Ectodermal cell (in vitro differentiated cells): ENCODE measurements at regions not wholly inside any gene's neighbourhood (a gene's known extent, or its start where the extent isn't known, plus 50 kb on each side); places are given as distances from the start of the nearest gene placed in this dataset.
A peak's percentile ranks its signal among the peaks of the same experiment; 100 is the strongest.

Source experiments
- H3K27ac ChIP-seq: 2 replicates; pipeline ENCODE4 v1.7.0; 2013; ENCODE audit warnings: mild to moderate bottlenecking, low read depth, low read length; ENCODE audit not compliant: insufficient read depth, poor library complexity, severe bottlenecking
- H3K27me3 ChIP-seq: 2 replicates; pipeline ENCODE4 v1.7.0; 2013; ENCODE audit warnings: mild to moderate bottlenecking, low read length; ENCODE audit not compliant: insufficient read depth, control insufficient read depth, poor library complexity, severe bottlenecking
- H3K36me3 ChIP-seq: one replicate; pipeline ENCODE4 v1.7.0; 2013; ENCODE audit warnings: low read length; ENCODE audit not compliant: control insufficient read depth, insufficient read depth
- H3K4me1 ChIP-seq: one replicate; pipeline ENCODE4 v1.7.0; 2013; ENCODE audit warnings: low read length; ENCODE audit not compliant: control insufficient read depth, insufficient read depth
- H3K4me3 ChIP-seq: 2 replicates; pipeline ENCODE4 v1.7.0; 2013; ENCODE audit warnings: low read depth, low read length, control low read depth; ENCODE audit not compliant: insufficient read depth
- H3K9me3 ChIP-seq: 2 replicates; pipeline ENCODE4 v1.7.0; 2013; ENCODE audit warnings: mild to moderate bottlenecking, low read length, moderate library complexity; ENCODE audit not compliant: control insufficient read depth
- WGBS, 2 experiments: methylation state at CpG; one replicate each; pipeline ENCODE4 v1.1.7; 2013; ENCODE audit warnings: missing lambda C conversion rate in 2 of 2; 5-methylcytosine and 5-hydroxymethylcytosine counted together

DNA sequence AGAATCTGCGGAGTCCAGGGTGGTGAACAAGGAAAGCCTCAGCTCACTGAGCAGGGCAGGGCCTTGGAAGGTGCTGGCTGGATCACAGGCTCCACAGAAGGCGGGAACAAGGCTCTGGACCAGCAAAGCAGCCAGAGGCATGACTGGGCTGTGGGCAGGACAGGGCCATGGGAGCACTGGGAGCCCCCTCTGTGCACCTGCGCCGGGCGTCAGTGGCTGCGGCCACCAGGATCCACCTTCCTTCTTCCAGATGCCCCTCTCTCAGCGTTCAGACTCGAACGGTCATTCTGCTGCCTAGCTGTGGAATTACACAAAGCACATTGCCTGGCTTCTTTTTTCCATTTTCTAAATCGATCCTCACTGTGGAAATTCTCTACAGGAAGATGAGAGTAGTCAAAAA lies 621.2 kb downstream of the GALR1 start:
- no peaks in the 10 kb centered on the region for H3K36me3 ChIP-seq
- no peaks in the 10 kb centered on the region for H3K9me3 ChIP-seq
- no peak overlapping the region for H3K4me3 ChIP-seq
- no peaks in the 10 kb centered on the region for H3K4me1 ChIP-seq
- H3K27me3 ChIP-seq = no peaks in the 10 kb centered on the region
- WGBS, 2 experiments = 95 to 96% methylated on average over 10 of the region's 10 CpGs
- no peak overlapping the region for H3K27ac ChIP-seq

DNA sequence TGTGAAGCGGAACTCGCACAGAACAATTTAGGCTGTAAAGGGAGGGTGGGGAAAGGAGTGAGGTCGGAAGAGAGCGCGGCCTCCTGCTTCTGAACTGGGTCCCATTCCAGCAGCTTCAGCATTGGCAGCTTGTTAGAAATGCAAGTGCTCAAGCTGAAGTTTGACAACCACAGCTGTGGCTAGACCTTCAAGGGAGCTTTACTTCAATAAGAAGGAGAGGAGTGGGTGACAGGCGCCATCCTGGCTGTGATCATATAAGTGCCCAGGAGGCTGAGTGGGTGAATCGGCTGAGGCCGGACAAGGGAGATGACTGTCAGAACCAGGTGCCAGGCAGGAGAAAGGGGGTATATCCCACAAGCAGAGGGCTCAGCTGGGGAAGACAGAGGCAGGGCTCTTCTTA lies 622.5 kb downstream of the GALR1 start:
- Histone ChIP-seq H3K36me3 (no peaks in the 10 kb centered on the region), H3K27me3 (no peaks in the 10 kb centered on the region), H3K27ac (no peak overlapping the region), H3K4me3 (no peak overlapping the region), H3K9me3 (no peaks in the 10 kb centered on the region), H3K4me1 (no peaks in the 10 kb centered on the region)
- WGBS, 2 experiments = 96% methylated on average over 8 of the region's 8 CpGs

DNA sequence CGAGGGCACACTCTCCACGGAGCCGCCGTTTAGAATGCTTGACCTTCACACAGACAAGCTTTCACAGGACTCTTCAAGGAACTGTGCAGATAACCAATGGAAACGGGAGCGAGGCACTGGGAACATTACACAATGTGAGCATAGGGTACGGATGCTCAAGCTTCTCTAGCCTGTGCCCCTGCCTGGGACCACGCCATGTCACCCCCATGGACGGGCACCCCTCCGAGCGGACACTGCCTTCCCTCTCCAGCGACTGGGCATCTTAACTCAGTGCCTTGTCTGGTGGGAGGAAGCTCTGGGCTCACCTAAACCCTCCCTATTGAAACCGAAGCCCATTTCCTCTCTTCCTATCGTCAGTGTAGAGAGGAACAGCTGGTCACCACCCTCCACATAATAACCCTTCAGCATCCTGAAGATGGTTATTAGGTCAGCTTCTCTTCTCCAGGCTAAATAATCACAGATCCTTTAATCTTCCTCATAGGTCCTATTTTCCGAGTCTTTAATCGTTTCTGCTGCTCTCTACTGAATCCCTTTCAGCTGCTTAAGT lies 626.7 kb downstream of the GALR1 start:
- no peaks in the 10 kb centered on the region for H3K9me3 ChIP-seq
- H3K4me1 ChIP-seq = no peaks in the 10 kb centered on the region
- H3K36me3 ChIP-seq = no peaks in the 10 kb centered on the region
- no peak overlapping the region for H3K4me3 ChIP-seq
- no peaks in the 10 kb centered on the region for H3K27me3 ChIP-seq
- 93 to 95% methylated on average over 16 of the region's 16 CpGs for WGBS, 2 experiments
- no peak overlapping the region for H3K27ac ChIP-seq

DNA sequence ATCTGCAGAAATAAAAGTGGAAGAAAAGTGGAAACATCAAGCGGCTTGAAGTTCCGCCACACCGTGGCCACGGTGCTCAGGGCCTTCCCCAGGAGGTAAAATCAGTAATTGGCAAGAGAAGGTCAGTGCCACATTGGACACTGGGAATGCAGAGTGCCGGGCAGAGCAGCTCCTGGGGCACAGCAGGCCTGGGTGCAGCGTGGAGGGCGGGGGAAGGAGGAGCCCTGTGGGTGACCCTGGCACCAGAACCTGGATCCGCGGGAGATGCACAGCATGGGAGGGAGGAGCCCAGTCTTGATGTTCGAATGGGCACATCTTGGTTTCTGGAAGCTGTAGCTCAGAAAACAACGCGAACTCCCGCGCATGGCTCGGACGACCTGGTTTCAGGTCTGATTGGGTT lies 630.2 kb downstream of the GALR1 start:
- H3K4me3 ChIP-seq = no peak overlapping the region
- H3K9me3 ChIP-seq = no peaks in the 10 kb centered on the region
- H3K27ac ChIP-seq = no peak overlapping the region
- H3K36me3 ChIP-seq = no peaks in the 10 kb centered on the region
- H3K27me3 ChIP-seq = no peaks in the 10 kb centered on the region
- H3K4me1 ChIP-seq = no peaks in the 10 kb centered on the region
- 89 to 90% methylated on average over 16 of the region's 16 CpGs for WGBS, 2 experiments

DNA sequence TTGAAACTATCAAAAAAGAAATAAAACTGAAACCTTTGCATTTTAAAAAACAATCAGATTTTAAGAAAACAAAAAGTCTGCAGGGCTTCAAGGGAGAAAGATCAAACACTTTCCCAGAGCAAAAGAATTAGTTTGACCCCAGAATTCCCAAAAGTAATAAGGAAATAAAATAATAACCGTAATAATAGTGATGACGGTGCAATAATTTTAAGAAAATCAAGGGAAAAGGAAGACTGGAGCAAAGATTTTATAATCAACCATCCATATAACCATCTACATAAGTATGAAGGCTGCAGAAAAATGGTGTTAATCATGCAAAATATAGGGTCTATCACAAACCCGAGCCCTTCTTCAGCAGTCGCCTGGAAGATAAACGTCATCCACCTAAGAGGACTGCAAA lies 634.8 kb downstream of the GALR1 start:
- Histone ChIP-seq H3K4me1 (no peaks in the 10 kb centered on the region), H3K27me3 (no peaks in the 10 kb centered on the region), H3K9me3 (no peaks in the 10 kb centered on the region), H3K4me3 (no peak overlapping the region), H3K36me3 (no peaks in the 10 kb centered on the region), H3K27ac (no peak overlapping the region)
- 73 to 95% methylated on average over 3 of the region's 5 CpGs for WGBS, 2 experiments

DNA sequence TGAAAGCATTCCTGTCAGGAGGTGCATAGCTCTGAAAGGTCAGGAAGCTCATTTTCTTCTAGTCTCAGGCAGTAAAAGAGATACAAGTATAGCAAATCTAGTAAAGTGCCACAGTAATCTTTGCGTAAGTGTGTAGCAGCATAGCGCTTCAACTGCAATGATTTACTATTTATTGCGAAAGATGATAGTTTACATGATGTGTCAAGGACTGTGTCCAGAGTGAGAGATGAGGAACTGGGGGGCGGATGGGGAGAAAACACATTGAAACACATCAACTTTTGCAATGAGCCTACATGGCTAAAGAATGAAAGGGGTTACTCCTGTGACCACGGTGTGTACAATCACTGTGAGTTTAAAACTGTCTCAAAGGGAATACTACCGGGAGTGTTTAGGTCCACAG lies 644.4 kb downstream of the GALR1 start:
- 93 to 97% methylated on average over 6 of the region's 6 CpGs for whole genome bisulfite sequencing, 2 experiments
- no peak overlapping the region for H3K27ac ChIP-seq

DNA sequence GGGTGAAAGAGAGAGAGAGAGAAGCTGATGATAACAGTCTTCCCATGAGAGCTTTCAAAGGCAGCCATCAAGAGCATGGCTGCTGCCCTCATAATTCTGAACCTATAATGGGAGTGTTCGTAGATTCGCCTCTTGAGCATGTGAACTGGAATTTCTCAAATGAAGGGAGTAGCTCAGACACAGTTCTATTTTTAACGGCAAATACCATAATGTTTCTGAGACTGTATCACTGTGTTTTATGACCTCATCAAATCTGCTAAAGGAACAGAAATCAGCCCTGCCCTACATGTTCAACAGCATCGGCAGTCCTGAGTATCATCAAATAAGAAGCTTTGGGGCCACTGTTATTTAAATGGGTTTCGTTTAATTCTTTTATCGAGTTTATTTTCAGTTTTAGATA lies 645.6 kb downstream of the GALR1 start:
- H3K4me1 ChIP-seq = no peaks in the 10 kb centered on the region
- H3K9me3 ChIP-seq = no peaks in the 10 kb centered on the region
- WGBS, 2 experiments = 95 to 97% methylated on average over 6 of the region's 6 CpGs
- no peaks in the 10 kb centered on the region for H3K27me3 ChIP-seq
- no peak overlapping the region for H3K27ac ChIP-seq
- H3K36me3 ChIP-seq = no peaks in the 10 kb centered on the region
- no peak overlapping the region for H3K4me3 ChIP-seq

More for the DNA sequence above, 644.4 kb downstream of the GALR1 start:
- Histone ChIP-seq H3K4me1 (no peaks in the 10 kb centered on the region), H3K9me3 (no peaks in the 10 kb centered on the region), H3K36me3 (no peaks in the 10 kb centered on the region), H3K27me3 (no peaks in the 10 kb centered on the region), H3K4me3 (no peak overlapping the region)

DNA sequence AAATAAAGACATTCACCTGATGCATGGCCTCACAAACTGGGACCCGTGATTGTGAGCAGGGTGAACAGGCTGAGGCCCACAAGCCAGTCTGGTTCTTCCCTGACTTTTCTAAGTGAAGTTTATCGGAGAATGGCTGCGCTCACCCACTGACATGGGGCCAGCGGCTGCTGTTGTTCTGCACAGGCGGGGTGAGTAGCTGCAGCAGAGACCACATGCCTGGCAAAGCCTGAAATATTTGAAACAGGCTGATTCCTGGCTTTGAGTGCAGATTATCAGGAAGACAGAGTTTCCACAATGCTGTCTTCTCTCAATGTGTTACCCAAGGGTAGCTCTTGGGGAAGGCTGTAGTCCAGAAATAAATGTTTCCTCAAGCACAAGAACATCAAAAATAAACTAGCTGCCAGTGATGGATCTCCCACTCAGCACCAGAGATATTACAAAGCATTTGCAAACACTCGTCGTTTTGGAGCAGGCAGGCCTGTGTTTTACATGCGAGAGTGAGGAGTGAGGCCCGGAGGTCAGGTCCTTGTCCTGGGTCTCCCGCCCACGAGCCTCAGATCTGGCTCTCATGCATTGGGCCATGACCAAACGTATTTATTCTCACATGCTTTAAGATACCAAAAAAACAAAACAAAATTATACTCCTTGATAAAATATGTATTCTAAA lies 647.1 kb downstream of the GALR1 start:
- H3K27ac ChIP-seq = no peak overlapping the region
- no peak overlapping the region for H3K4me3 ChIP-seq
- WGBS, 2 experiments = 79 to 80% methylated on average over 11 to 12 of the region's 12 CpGs
- no peaks in the 10 kb centered on the region for H3K27me3 ChIP-seq
- H3K36me3 ChIP-seq = no peaks in the 10 kb centered on the region
- H3K9me3 ChIP-seq = no peaks in the 10 kb centered on the region
- H3K4me1 ChIP-seq = no peaks in the 10 kb centered on the region

DNA sequence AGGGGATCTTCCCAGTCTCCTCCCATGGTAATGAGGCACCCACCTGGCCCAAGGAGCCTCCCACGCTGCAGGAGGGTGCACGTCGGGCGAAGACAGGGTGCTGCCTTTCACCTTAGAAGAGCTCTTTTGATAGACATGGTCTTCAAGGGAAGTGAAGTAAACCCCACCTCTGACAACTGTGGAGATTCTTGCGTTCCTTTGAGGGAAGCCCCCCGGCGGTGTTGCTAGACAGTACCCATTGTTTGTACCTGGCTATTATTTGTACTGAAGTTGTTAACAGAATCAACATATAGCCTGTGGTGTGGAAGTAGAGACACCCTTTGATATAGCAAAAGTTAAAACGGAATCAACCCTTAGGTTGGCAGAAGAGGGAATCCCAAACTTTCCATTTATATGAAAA lies 648.0 kb downstream of the GALR1 start:
- Histone ChIP-seq H3K27ac (no peak overlapping the region), H3K36me3 (no peaks in the 10 kb centered on the region), H3K4me1 (no peaks in the 10 kb centered on the region), H3K9me3 (no peaks in the 10 kb centered on the region), H3K27me3 (no peaks in the 10 kb centered on the region), H3K4me3 (no peak overlapping the region)
- 63 to 65% methylated on average over 8 of the region's 8 CpGs for WGBS, 2 experiments

DNA sequence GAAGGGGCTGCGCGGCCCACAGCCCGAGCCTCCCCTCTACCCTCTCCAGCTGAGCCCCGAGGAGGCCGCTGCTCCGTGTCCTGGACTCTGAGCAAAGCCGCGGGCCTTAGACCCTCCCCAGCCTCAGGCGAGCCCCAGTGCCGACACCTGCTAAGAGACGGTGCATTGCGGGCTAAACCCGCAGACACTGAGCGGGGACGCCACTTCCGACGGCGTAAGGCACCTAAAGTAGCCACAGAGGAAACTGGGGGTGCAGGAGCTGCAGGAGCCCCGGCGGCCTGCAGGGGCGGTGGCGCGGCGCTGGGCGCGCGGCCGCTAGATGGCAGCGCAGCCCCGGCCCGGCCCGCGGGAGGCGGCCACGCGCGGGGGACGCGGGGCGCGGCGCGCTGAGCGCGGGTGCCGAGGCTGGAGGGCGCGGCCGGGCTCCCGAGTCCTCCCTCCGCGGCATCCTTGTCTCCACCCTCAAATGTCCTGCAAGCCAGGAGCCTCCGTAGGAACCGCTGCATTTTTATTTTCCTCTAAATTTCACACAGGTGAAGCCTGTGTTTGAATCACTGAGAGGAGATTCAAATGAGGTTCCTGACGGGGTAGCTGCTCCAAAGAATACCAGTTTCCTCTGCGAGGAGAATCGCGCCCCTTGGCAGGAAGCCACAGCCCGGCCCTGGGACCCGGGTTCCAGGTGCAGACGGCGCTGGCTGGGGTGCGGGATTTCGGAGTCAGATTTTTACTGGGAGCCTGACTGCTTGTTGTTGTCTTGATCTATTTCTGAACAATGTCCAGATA lies 650.5 kb downstream of the GALR1 start:
- 12 to 14% methylated on average over 64 of the region's 64 CpGs for whole genome bisulfite sequencing, 2 experiments
- Histone ChIP-seq H3K9me3 (no peaks in the 10 kb centered on the region), H3K27ac (no peak overlapping the region), H3K4me3 (peak overlapping the region; percentile 47), H3K27me3 (no peaks in the 10 kb centered on the region), H3K36me3 (no peaks in the 10 kb centered on the region), H3K4me1 (no peaks in the 10 kb centered on the region)
